H1 (cell line): ENCODE measurements at regions not wholly inside any gene's neighbourhood (a gene's known extent, or its start where the extent isn't known, plus 50 kb on each side); places are given as distances from the start of the nearest gene placed in this dataset.

Source experiments
- CTCF ChIA-PET: fragments of 300-600 bp; sonication (Branson Sonifier 250); formaldehyde crosslinking; loops from one replicate; lab custom pipeline; 2021; ENCODE audit not compliant: partially characterized antibody; lab: Charles Lee
- POLR2A ChIA-PET: fragments of 300-600 bp; sonication (Branson Sonifier 250); formaldehyde crosslinking; loops from one replicate; lab custom pipeline; 2021; ENCODE audit warnings: inconsistent platforms; ENCODE audit not compliant: partially characterized antibody; lab: Charles Lee
- DNase-seq, 2 experiments: peaks; one replicate each; pipeline versions ENCODE4 v3.0.0 to v3.0.0-alpha.2; 2010 to 2022; ENCODE audit warnings: low spot score in 2 of 2, low read depth in 1 of 2, mixed read lengths in 1 of 2
- FAIRE-seq: peaks from 2 replicates; lab custom pipeline; 2011; peaks lifted over from hg19 to GRCh38; lab: Jason Lieb, UNC
- H2AFZ ChIP-seq: 2 replicates; pipeline ENCODE4 v1.8.1; 2012; ENCODE audit warnings: low read length, inconsistent platforms
- H2AK5ac ChIP-seq: 2 replicates; pipeline ENCODE4 v1.6.1; 2013; ENCODE audit warnings: low read depth, low read length
- H2BK120ac ChIP-seq: replicated peaks from 2 replicates; pipeline ENCODE3; 2013; ENCODE audit warnings: low read depth, low read length, inconsistent platforms
- H2BK12ac ChIP-seq: 2 replicates; pipeline ENCODE4 v1.6.1; 2013; ENCODE audit warnings: low read depth, low read length
- H2BK15ac ChIP-seq: 2 replicates; pipeline ENCODE4 v1.6.1; 2013; ENCODE audit warnings: low read length
- H2BK20ac ChIP-seq: 2 replicates; pipeline ENCODE4 v1.6.1; 2013; ENCODE audit warnings: low read length
- H2BK5ac ChIP-seq: 2 replicates; pipeline ENCODE4 v1.6.1; 2013; ENCODE audit warnings: low read depth, low read length
- H3K14ac ChIP-seq: 2 replicates; pipeline ENCODE4 v1.6.1; 2013; ENCODE audit warnings: inconsistent platforms; ENCODE audit not compliant: insufficient read length
- H3K18ac ChIP-seq: 2 replicates; pipeline ENCODE4 v1.6.1; 2013; ENCODE audit warnings: low read length; ENCODE audit errors: extremely low read depth
- H3K23ac ChIP-seq: 2 replicates; pipeline ENCODE4 v1.6.1; 2013; ENCODE audit warnings: inconsistent platforms; ENCODE audit not compliant: insufficient read length
- H3K23me2 ChIP-seq: 2 replicates; pipeline ENCODE4 v1.6.1; 2013; ENCODE audit warnings: low read depth, low read length
- H3K27ac ChIP-seq: 2 replicates; pipeline ENCODE4 v1.6.1; 2011; ENCODE audit warnings: low read depth, low read length, inconsistent platforms
- H3K27me3 ChIP-seq, 4 experiments: replicated peaks in 1 of 4; 1 replicate in 1 of 4; 2 replicates in 3 of 4; pipeline versions ENCODE4 v1.6.1 to v1.8.1; 2011 to 2013; ENCODE audit warnings: low read length in 3 of 4, mild to moderate bottlenecking in 3 of 4, inconsistent platforms in 2 of 4, mixed read lengths in 2 of 4, moderate library complexity in 1 of 4; ENCODE audit not compliant: control insufficient read depth in 3 of 4, insufficient read depth in 3 of 4; ENCODE audit errors: extremely low read depth in 1 of 4
- H3K36me3 ChIP-seq, 4 experiments: 2 replicates each; pipeline versions ENCODE4 v1.6.1 to v1.8.1; 2011 to 2013; ENCODE audit warnings: mild to moderate bottlenecking in 4 of 4, low read length in 3 of 4, moderate library complexity in 2 of 4, control low read depth in 1 of 4, inconsistent platforms in 1 of 4; ENCODE audit not compliant: insufficient read depth in 4 of 4, control insufficient read depth in 2 of 4
- H3K4ac ChIP-seq: replicated peaks from 2 replicates; pipeline ENCODE3; 2013; ENCODE audit warnings: low read length, low read depth, mixed read lengths, inconsistent platforms; ENCODE audit not compliant: insufficient read length
- H3K4me1 ChIP-seq, 4 experiments: replicated peaks in 1 of 4; 1 replicate in 1 of 4; 2 replicates in 3 of 4; pipeline versions ENCODE4 v1.6.1 to v1.8.1; 2011 to 2013; ENCODE audit warnings: low read length in 3 of 4, inconsistent platforms in 2 of 4, mixed read lengths in 1 of 4; ENCODE audit not compliant: insufficient read depth in 4 of 4, control insufficient read depth in 3 of 4
- H3K4me2 ChIP-seq, 2 experiments: 2 replicates each; pipeline versions ENCODE4 v1.6.1 to v1.8.1; 2011 to 2013; ENCODE audit warnings: low read depth in 2 of 2, low read length in 2 of 2, control low read depth in 1 of 2, inconsistent platforms in 1 of 2, mild to moderate bottlenecking in 1 of 2; ENCODE audit not compliant: insufficient read depth in 1 of 2
- H3K4me3 ChIP-seq, 4 experiments: fragments of 200-600, 300-600 bp in 1 of 4; sonication (generic), shearing (Covaris generic), sonication (Bioruptor Twin) in 1 of 4; 2 replicates each; pipeline versions ENCODE4 v1.5.1 to v1.8.1; 2011 to 2016; ENCODE audit warnings: low read length in 4 of 4, low read depth in 3 of 4, control low read depth in 2 of 4, inconsistent platforms in 2 of 4, mild to moderate bottlenecking in 2 of 4, mixed read lengths in 1 of 4, moderate library complexity in 1 of 4; ENCODE audit not compliant: insufficient read depth in 2 of 4; ENCODE audit errors: extremely low read depth in 1 of 4
- H3K56ac ChIP-seq: replicated peaks from 2 replicates; pipeline ENCODE3; 2013; ENCODE audit warnings: low read depth, mild to moderate bottlenecking, mixed read lengths, low read length, inconsistent platforms; ENCODE audit not compliant: insufficient read length
- H3K79me1 ChIP-seq: 2 replicates; pipeline ENCODE4 v1.6.1; 2013; ENCODE audit warnings: low read depth, low read length, control low read depth
- H3K79me2 ChIP-seq, 2 experiments: 2 replicates each; pipeline versions ENCODE4 v1.6.1 to v1.8.1; 2012 to 2013; ENCODE audit warnings: low read length in 2 of 2, mild to moderate bottlenecking in 2 of 2, inconsistent platforms in 1 of 2; ENCODE audit not compliant: insufficient read depth in 2 of 2, control insufficient read depth in 1 of 2
- H3K9ac ChIP-seq, 4 experiments: replicated peaks in 1 of 4; 1 replicate in 1 of 4; 2 replicates in 3 of 4; pipeline versions ENCODE4 v1.6.1 to v1.8.1; 2011 to 2013; ENCODE audit warnings: low read depth in 3 of 4, low read length in 3 of 4, control low read depth in 2 of 4, mild to moderate bottlenecking in 2 of 4, moderate library complexity in 2 of 4, inconsistent platforms in 1 of 4; ENCODE audit errors: extremely low read depth in 1 of 4
- H3K9me3 ChIP-seq, 2 experiments: 2 replicates each; pipeline versions ENCODE4 v1.6.1 to v1.8.1; 2012 to 2013; ENCODE audit warnings: mild to moderate bottlenecking in 2 of 2, moderate library complexity in 2 of 2, control low read depth in 1 of 2, inconsistent platforms in 1 of 2, low read depth in 1 of 2, low read length in 1 of 2, mixed read lengths in 1 of 2; ENCODE audit not compliant: insufficient read depth in 2 of 2
- H4K20me1 ChIP-seq, 2 experiments: replicated peaks in 1 of 2; 2 replicates each; pipeline versions ENCODE3 to v1.8.1; 2011 to 2013; ENCODE audit warnings: inconsistent platforms in 2 of 2, low read length in 2 of 2, mild to moderate bottlenecking in 1 of 2; ENCODE audit not compliant: insufficient read depth in 2 of 2, control insufficient read depth in 1 of 2
- H4K5ac ChIP-seq: 2 replicates; pipeline ENCODE4 v1.6.1; 2013; ENCODE audit warnings: low read length, low read depth, mixed read lengths, inconsistent platforms; ENCODE audit not compliant: insufficient read length
- H4K8ac ChIP-seq: 2 replicates; pipeline ENCODE4 v1.8.0; 2013; ENCODE audit warnings: mild to moderate bottlenecking, moderate library complexity, low read length, inconsistent platforms; ENCODE audit not compliant: insufficient read depth; ENCODE audit errors: extremely low read depth
- H4K91ac ChIP-seq: replicated peaks from 2 replicates; pipeline ENCODE3; 2013; ENCODE audit warnings: low read length, mixed read lengths, inconsistent platforms; ENCODE audit not compliant: insufficient read length
- BRCA1 ChIP-seq: IDR thresholded peaks from 2 replicates; pipeline ENCODE4 v1.6.1; 2012; ENCODE audit warnings: low read depth, low read length, improper control_type of control experiment
- CREB1 ChIP-seq: IDR thresholded peaks from 2 replicates; pipeline ENCODE4 v1.6.1; 2012; ENCODE audit warnings: inconsistent platforms
- GABPA ChIP-seq: IDR thresholded peaks from 2 replicates; pipeline ENCODE4 v1.6.1; 2011; ENCODE audit warnings: mild to moderate bottlenecking, low read length, moderate library complexity, borderline replicate concordance; ENCODE audit not compliant: insufficient read depth
- HDAC2 ChIP-seq, 2 experiments: fragments of 300-600 bp in 1 of 2; sonication (generic) in 1 of 2; IDR thresholded peaks; 2 replicates each; pipeline ENCODE4 v1.6.1; 2011 to 2012; ENCODE audit warnings: low read depth in 2 of 2, low read length in 2 of 2, mild to moderate bottlenecking in 2 of 2, moderate library complexity in 2 of 2, borderline replicate concordance in 1 of 2, inconsistent platforms in 1 of 2
- KDM4A ChIP-seq: IDR thresholded peaks from one replicate; pipeline ENCODE4 v1.7.1; 2012; ENCODE audit warnings: low read depth, mild to moderate bottlenecking, moderate library complexity, low read length, inconsistent platforms; ENCODE audit not compliant: severe bottlenecking
- TAF7 ChIP-seq: optimal IDR thresholded peaks from 2 replicates; pipeline ENCODE3; 2011; ENCODE audit warnings: low read depth, mild to moderate bottlenecking, inconsistent platforms, low read length, moderate library complexity, borderline replicate concordance
- WGBS, 2 experiments: shearing (Covaris generic) in 1 of 2; methylation state at CpG; one replicate each; pipeline versions ENCODE4 v1.1.6 to v1.1.7; 2013 to 2015; ENCODE audit warnings: low lambda C conversion rate in 2 of 2, mixed read lengths in 2 of 2, inconsistent platforms in 1 of 2, low coverage in 1 of 2, missing lambda C conversion rate in 1 of 2; ENCODE audit not compliant: insufficient replicate concordance in 2 of 2, insufficient coverage in 1 of 2, insufficient read length in 1 of 2; ENCODE audit errors: extremely low coverage in 1 of 2, missing lambda C conversion rate in 1 of 2; 5-methylcytosine and 5-hydroxymethylcytosine counted together
- TF ChIP-seq, protein P1 (sequence below): IDR thresholded peaks from 2 replicates; pipeline ENCODE4 v1.6.1; 2012; ENCODE audit warnings: low read length, inconsistent platforms

DNA sequence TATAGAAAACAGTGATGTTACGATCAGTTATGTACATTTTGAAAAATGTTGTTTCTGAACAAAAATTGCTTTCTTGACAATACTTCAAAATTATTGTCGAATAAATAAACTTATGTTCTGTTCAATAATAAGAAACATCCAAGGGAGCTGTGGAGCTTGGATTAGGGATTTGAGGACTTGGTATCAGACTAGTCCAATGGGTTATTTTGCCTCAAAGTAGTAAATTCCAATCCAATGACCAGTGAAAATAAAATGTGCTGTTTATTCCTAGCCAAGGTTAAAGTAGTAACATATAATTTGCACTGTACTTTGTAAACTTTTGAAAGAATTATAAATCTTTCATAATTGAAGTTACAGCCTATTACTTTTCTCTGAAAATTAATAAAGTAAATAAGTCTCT, 79.1 kb upstream of the IVNS1ABP start:
- Histone ChIP-seq H2BK120ac (no peak overlapping the region), H3K18ac (no peak overlapping the region), H2BK5ac (no peak overlapping the region), H3K4me3 (no peak overlapping the region), H3K4me1 (peaks cover 2 to 4% (median 2%) of the 10 kb centered on the region in 4 experiments; a peak in 6 of 7 replicates), H3K9ac (no peak overlapping the region), H2AK5ac (no peak overlapping the region), H3K56ac (no peak overlapping the region), H4K20me1 (no peaks in the 10 kb centered on the region), H3K27me3 (no peaks in the 10 kb centered on the region), H3K4ac (no peak overlapping the region), H2BK20ac (no peak overlapping the region), H3K4me2 (no peak overlapping the region), H3K23ac (no peak overlapping the region), H4K8ac (no peak overlapping the region), H3K79me1 (no peaks in the 10 kb centered on the region), H3K14ac (no peak overlapping the region), H3K23me2 (no peaks in the 10 kb centered on the region), H3K27ac (no peak overlapping the region), H2AFZ (no peak overlapping the region), H4K91ac (no peak overlapping the region), H3K36me3 (no peaks in the 10 kb centered on the region), H2BK12ac (no peak overlapping the region), H3K9me3 (no peaks in the 10 kb centered on the region), H4K5ac (no peak overlapping the region), H2BK15ac (no peak overlapping the region), H3K79me2 (no peaks in the 10 kb centered on the region)
- DNase-seq: no peak
- no peak for FAIRE-seq
- POLR2A ChIA-PET: no interaction called here
- CTCF ChIA-PET: no interaction called here
- WGBS, 2 experiments: 93% methylated on average over 2 of the region's 2 CpGs; no CpG with 5 or more reads in 1 of the 2 experiments
- no peak for TF ChIP-seq TAF7
- no peak for TF ChIP-seq CREB1
- no peak for TF ChIP-seq KDM4A
- TF ChIP-seq, protein P1, sequence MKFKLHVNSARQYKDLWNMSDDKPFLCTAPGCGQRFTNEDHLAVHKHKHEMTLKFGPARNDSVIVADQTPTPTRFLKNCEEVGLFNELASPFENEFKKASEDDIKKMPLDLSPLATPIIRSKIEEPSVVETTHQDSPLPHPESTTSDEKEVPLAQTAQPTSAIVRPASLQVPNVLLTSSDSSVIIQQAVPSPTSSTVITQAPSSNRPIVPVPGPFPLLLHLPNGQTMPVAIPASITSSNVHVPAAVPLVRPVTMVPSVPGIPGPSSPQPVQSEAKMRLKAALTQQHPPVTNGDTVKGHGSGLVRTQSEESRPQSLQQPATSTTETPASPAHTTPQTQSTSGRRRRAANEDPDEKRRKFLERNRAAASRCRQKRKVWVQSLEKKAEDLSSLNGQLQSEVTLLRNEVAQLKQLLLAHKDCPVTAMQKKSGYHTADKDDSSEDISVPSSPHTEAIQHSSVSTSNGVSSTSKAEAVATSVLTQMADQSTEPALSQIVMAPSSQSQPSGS: no peak
- TF ChIP-seq GABPA: no peak
- TF ChIP-seq HDAC2 (IDR thresholded peaks at IDR 0.05; ENCODE audit: borderline replicate concordance in 1 of 2, low read depth in 2 of 2, low read length in 2 of 2): no peak
- TF ChIP-seq BRCA1: no peak
